Astrocyte of the hippocampus (primary cell): ENCODE measurements at regions not wholly inside any gene's neighbourhood (a gene's known extent, or its start where the extent isn't known, plus 50 kb on each side); places are given as distances from the start of the nearest gene placed in this dataset.
"Not testable (repeated sequence)": the region's sequence is repeated elsewhere in the genome, so short reads cannot be mapped to it uniquely, and the experiment has no call there.

Experiments used
- DNase-seq: peaks from one replicate; pipeline ENCODE4 v3.0.0; 2011; ENCODE audit warnings: low read depth, low spot score

DNA sequence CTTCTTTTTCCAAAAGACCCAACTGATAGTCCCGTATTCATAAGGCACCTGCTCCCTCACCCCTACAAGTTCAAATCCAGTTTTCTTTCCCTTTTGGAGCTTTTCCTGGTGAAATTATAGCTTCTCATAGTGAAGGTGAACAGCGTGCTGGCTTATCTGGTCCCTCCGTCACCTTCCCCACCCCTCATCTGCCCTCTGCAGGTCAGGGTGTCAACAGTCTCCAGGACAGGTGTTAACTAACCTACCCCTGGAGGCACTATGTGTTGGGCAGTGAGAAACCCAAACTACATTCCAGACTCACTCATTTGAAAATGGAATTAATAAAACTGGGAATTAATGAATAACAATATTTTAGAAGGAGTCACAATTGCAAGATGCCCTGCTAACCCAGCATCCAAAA, 109.0 kb upstream of the TAS2R1 start:
- no peak for DNase-seq

DNA sequence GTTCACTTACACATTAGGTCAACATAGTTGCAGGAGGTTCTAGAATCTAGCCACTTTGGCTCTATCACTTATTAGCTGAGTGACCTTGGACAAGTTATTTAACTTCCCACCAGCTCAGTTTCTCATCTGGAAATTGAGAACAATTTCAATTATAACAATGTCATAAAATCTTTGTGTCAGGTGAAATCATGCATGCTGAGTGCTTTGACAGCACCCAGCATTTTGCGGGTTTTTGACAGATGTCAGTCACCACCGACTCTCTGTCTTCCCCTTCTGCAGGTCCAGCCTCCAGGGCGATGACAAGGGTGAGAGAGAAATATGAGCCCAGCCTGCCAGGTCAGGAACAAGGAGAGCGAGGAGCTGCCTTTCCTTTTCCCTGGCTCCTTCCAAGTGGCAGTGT, 107.1 kb upstream of the TAS2R1 start:
- DNase-seq, result no peak

DNA sequence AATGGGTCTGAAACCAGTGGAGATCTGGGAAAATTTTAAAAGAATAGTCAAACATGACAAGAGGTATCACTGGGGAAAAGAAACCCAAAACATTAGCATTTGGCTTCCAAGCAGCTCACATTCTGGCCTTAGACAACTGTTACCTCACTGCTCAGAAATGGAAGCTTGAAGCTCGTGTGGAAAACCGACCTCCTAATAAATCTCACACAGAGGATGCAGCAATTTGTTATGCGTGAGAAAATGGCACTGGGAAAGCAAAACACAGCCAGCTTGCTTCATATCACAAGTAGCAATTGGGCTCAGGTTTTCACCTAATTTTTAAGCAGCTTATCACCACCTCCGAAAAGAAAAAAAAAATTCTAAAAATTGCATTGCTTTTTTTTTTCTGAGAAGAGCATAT, 103.3 kb upstream of the TAS2R1 start:
- no peak for DNase-seq

DNA sequence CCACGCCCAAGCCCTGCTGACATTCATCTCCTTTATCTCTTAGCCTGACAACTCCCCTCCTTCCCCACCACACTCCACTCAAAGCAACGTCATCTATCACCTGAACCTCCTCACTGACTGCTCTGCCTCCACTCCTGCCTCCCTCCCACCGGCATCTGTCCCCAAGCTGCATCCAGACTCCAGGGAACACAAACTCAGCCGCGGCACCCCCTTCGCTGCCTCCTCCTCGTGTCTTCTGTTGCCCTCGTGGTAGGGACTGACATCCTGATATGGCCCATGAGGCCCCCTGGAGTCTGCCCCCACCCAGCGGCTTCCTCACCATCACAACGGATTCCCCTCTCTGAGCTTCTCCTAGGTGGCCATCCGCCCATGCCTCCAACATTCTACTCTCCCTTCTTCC, 101.0 kb upstream of the TAS2R1 start:
- no peak for DNase-seq

DNA sequence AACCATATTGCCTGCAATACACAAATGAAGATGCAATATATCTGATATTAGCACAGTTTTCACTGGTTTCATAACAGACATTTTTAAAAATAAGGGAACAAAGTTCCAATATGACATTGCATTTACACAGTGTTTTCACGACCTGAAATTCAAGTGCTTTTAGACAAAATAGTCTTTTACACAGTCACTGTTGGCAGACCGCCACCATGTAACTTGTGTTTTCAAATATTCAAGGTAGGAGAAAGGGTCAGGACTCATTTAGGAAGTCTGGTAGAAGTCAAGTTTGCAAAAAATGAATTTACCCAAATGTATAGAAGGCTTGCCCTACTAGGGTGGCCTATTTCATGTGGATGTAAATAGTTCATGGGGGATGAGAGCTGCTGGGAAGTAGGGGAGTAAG, 98.1 kb upstream of the TAS2R1 start:
- no peak for DNase-seq

DNA sequence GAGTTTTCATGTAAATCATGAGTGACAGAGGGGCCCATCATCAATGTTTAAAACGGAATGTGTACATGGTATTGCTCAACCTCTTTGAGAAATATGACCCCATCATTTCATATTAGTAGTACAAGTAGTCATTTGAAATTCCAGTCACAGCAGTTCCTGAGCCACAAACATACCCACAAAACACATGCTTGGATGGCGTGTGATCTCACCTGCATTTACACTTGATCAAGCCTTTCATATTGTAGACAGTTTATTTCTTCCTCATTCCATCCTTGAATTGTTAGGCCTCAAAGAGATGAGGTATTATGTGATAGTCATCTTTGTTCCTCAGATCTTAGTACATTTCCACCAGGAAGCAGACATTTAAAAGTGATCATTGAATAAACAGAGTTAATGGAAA, 96.8 kb upstream of the TAS2R1 start:
- DNase-seq, result no peak

DNA sequence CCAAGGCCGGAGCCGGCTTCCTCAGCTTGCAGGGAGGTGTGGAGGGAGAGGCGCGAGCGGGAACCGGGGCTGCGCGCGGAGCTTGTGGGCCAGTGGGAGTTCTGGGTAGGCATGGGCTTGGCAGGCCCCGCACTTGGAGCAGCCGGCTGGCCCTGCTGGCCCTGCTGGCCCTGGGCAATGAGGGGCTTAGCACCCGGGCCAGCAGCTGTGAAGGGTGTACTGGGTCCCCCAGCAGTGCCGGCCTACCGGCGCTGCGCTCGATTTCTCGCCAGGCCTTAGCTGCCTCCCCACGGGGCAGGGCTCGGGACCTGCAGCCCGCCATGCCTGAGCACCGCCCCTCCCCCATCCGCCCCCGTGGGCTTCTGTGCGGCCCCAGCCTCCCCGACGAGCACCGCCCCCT, 95.1 kb upstream of the TAS2R1 start:
- DNase-seq, result not testable (repeated sequence)

DNA sequence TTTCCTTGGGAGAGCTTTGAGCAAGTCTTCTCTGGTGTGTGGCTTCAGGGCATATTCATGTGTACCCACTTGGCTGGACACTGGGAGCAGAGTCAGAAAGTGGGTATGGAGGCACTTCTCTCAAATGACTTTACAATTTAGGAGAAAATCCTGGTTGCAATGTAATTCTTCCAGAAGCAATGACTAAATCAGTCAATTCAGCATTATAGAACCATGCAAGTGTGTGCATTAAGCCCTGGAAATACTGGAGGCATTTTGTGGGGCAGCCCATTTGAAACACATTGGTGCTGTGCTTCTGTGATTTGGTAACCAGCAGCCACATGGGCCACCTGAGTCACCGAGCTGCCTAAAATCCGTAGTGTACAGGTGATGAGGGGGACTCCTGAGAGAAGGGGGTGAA, 94.6 kb upstream of the TAS2R1 start:
- no peak for DNase-seq

DNA sequence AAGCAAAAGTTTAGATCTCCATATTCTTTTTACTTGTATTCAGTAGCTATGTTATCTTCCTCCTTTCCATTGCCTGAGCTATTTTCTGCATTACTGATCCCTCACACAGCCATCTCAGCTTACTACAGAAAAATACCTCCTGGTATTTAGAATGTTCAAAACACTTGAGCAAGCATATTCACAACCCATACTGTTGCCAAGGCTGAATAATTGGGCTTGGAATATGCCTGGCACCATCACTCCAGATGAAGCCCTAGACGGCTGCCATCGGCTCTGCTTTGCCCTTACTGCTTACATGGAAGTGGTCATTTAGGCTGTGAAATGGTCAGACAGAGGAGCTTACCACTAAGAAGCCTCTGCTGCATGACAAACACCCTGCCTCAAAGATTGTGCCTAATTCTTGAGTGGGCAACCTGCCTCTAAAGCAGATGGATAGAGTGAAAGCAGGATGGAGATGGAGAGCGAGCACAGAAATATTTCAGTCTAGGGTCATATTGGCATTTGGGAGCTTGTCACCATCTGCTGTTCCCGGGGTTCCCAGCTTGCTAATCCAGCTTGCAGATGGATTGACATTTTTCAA, 92.5 kb upstream of the TAS2R1 start:
- DNase-seq, result no peak

DNA sequence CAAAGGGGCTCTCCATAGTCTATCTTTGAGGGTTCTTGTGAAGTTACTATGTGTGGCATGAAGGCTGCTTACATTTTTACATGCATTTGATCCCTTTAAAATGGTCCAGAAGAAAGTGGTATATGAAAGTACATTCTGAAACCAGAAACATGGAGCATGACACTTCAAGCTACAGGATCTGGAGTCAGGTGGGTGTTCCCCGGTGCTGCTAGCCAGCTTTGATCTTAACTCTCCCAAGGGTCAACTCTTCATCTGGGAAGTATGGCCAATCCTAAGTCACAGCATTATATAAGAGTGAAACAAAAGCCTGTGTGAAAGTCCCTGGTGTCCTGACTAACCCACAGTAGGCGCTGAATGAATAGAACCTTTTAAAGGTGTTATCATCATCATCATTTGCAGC, 91.0 kb upstream of the TAS2R1 start:
- no peak for DNase-seq

DNA sequence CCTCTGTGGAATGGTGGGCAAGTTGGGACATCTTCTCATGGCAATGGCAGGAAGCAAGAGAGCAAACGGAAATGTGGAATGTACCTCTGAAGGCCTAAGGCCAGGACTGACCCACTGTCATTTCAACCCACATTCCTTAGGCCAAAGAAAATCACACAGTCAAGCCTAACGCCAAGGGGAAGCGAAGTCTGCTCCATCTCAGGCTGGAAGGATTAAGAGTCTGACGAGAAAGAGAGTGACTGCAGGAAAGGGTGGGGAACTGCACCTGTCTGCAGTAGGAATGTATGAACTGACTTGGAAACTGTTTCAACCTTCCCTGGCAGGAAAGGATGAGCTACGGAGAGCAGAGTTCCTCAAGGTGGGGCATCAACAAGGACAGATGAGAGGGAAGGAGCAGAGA, 90.2 kb upstream of the TAS2R1 start:
- no peak for DNase-seq

DNA sequence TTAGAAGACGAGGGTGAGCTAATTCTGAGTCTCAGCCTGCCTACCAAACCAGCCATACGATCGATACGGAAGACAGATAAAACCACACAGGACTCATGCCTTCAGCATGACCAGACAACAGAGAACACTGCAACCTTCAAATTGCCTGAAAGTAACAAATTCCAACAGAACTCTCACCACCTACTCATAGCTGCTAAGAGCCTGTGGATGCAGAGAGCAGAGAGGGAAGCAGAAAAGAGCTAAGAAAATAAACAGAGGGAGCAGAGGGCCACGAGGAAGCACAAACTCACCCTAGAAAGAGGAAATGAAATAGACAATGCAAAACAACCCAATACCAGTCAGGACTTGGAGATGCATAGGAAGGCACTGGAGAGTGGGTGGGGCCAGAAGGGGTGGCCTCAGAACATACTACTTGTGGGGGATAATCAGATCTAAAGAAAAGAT, 86.7 kb upstream of the TAS2R1 start:
- peak; percentile 12 for DNase-seq

DNA sequence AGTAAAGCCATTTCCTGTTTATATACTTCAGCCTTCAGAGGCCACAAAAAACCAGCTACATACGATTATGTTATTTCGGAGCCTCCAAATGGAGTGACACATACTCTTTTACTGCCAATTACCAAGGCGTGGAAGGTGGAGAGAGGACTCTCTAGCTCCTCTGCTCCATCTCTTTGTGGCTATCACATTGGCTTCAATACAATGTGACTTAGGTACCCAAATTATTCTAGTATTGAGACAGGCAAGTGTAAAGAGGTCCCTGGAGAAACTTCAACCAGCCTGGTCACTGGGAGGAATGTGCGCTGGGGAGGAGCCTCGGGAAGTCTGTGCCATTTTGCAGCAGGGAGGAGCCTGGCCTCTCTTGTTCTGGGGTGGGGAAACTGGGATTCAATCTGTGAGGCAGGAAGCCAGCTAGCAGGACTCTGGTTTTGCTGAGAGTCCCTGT, 85.8 kb upstream of the TAS2R1 start:
- DNase-seq, result no peak

DNA sequence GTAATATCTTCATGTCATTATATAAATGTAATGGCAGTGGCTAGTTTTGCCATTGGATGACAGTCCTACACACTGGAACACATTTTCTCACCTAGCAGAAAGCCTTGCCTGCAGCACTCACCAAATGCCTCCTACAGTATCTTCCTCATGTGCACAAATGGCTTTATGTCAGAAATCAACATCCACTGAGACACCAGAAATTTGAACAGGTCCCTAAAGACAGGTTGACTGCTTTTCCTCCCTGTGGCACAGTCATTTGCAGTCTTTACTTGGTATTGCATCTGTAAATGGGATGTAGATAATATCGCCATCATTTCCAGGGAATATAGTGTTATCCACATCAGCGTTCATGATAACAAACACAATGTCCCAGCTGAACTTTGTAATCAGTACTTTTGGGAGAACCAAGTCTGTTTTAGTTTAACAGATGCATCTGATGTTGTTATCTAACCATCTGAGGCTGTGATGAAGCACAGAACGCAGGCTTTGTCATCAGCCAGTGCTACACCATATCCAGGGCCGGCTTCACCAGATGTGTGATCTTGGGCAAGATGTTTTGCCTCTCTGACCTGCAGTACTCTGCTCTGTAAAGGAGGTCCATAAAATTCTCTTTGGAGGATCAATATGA, 83.9 kb upstream of the TAS2R1 start:
- no peak for DNase-seq

DNA sequence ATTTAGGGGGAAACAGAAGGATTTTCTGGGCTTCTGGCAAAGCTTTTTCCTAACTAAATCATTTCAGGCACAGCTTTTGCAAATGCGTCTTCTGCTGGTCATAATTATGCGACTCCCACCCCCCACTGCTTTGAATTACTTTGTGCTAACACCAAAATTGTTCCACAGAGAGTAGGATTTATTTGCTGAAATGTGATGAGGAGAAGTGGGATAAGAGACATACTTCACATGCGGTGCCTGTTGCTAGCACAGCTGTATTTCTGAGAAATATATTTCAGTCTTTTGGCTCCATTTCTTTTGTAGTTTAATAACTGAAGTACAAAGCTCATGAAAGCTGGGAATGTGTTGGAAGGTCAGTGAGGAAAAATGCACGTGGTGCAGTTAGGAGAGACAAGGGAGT, 83.2 kb upstream of the TAS2R1 start:
- DNase-seq, result no peak

DNA sequence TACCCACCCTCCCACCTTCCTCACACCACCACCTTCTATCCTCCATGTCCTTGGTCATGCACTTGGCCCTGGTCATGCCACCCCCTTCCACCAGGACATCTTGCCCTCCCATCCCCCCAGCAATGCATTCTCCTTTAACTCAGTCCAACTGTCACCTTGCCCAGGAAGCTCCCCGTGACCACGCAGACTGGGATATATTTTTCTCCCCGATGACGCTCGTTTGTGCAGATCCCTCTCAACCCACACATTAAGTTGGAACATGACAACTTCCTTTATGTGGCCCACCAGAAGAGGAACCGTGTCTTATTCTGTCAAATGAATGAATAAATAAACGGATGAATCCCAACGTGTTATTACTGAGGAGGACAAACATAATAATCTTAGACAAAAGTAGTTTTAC, 82.8 kb upstream of the TAS2R1 start:
- DNase-seq, result no peak

DNA sequence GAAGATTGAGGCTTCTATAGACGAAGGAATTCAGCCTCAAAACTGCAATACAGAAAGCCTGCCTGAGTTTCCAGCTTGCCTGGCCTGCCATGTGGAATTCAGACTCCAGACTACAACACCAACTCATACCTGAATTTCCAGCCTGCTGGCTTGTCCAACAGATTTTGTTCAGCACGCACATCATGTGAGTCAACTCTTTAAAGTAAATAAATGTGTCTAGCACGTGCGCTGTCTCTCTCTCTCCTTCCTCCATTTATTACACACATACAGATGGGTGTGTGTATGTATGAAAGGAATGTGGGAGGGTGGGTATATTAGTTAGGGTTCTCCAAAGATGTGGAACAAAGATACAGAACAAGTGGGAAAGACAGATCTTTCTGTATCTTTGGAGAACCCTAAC, 82.4 kb upstream of the TAS2R1 start:
- DNase-seq, result peak; percentile 20

DNA sequence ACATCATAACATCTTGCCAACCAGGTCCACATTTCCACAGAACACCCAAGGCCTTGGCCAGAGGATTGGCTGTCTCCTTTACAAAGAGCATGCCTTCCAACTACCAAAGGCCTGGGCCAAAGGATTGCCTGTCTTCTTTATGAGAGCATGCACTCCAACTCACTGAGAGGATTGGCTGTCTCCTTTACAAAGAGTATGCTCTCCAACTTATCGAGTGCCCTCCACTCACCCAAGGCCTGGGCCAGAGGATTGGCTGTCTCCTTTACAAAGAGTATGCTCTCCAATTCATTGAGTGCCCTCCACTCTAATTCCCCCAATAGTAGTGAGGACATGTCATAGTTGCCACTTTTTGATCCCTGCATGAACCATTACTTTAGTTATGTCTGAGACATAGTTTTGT, 79.9 kb upstream of the TAS2R1 start:
- no peak for DNase-seq

DNA sequence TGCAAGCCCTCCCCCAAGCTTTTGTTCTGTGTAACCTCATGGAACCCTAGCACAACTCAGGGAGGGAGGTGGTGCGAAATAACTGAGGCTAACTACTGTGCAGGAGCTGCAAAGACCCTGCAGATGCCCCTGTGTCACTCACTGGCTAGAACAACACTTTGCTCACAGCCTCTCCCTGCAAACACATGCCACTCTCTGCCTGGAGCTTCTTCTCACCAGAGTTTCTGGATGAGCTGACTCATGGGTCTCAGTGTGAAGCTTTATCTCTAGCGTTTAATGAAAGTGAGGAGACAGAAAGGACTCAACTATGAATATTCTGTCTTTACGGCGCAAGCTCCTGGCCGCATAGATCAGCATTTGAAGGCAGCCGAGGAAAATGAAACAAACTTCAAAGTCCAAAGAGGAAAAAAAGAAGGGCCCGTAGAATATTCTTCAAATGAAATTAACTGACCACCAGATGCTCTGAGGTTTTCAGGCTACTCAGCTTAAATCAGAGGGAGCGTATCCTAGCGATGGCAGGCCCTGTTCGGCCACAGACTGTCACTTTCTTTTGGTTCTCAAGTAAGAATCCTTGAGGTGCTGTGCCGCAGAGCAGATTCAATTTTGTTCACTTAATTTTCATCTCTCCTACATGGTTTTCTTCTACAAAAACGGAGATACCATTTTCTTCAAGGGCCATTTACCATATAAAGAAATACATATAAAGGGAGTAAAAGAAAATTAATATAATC, 77.7 kb upstream of the TAS2R1 start:
- no peak for DNase-seq

DNA sequence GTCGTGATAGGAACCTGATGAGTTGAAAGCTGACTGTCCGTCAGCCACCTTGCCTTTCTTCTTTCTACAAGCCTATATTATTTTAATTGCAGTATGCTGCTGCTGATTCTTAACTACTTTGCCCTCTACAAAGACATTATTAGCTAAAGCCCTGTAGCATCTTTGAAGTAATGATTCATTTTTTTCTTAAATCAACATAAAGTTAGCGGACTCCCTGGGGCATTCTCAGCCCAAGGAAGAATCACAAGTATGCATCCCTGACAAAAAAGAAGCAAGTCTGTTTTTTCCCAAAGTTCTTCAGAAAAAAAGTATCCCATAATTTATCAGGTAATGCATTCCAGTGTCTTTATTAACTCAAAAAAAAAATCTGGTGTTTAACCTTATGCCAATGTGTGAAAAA, 69.5 kb upstream of the TAS2R1 start:
- no peak for DNase-seq

DNA sequence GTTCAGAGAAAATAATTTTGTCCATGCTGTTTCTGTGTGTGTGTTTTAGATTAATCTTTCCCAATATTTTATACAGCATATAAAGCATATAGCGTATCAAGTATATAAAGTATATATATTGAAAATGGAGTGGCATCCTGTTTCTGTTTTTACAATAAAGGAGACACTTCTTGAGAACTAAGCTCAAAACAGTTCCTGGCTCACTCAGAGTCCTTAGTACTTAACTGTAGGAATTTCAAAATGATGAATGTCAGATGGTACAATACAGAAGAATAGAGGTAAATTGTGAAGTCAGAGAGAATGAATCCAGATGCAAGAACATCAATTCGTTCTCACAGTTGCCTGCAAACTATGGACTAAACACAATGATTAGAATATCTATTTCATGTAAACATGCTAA, 68.7 kb upstream of the TAS2R1 start:
- no peak for DNase-seq

DNA sequence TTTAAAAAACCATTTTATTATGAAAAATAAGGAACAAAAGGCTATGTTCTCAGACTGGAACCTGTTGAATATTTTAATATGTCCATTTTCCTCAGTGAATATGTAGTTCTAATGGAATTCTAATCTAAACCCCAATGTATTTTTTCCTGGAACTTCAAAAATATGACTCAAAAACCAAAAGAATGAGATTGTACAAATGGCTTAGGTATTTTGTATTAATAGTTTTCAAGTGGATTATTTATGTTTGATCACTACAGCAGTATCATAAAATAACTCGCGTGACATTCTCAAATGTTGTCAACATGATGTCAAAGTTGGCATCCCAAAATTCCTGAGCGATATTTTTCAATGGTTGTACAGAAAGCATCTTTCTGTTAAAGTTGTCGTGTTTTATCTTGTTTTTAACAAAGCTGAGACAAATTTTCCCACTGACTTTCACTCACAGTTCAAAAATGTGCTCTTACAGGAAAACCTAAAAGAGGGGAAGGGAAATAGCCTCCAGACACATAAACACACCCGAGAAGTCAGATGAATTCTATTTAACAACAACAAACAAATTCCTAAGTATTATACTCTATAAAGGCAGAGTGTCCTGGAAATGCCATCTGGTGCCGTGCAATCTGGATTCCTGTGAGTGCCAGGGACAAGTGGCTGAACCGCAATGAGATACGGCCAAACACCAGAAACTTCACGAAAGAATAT, 68.1 kb upstream of the TAS2R1 start:
- DNase-seq, result no peak

DNA sequence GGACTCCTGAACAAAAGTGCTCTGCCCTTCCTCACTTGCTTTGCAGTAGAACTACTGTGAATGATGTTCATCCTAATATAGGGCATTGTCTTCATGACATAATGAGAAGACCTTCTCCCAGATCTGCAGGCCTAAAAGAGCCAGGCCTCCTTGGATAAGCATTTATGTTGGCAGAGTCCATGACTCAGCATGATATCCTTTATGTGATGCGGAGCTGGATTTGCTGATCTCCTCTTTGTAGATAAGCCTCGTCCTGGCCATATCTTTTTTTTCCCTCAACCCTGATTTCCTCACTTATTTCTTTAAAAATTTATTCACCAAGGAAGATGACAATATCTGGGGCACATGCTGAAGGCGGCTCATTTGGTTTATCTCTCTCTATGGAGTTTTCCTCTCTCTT, 62.4 kb upstream of the TAS2R1 start:
- no peak for DNase-seq
